Liver (tissue), 8 donors: ENCODE measurements at regions not wholly inside any gene's neighbourhood (a gene's known extent, or its start where the extent isn't known, plus 50 kb on each side); places are given as distances from the start of the nearest gene placed in this dataset.

Experiments
- DNase-seq: peaks from one replicate; pipeline ENCODE4 v3.0.0-alpha.2; 2017; ENCODE audit warnings: low spot score
- H3K27ac ChIP-seq, 2 donors: one replicate each; pipeline ENCODE4 v1.7.0; 2013; ENCODE audit warnings: inconsistent platforms in 2 of 2, low read length in 2 of 2, control low read depth in 1 of 2, low read depth in 1 of 2, mild to moderate bottlenecking in 1 of 2
- H3K27me3 ChIP-seq, 4 donors: one replicate each; pipeline versions ENCODE4 v1.6.1 to v1.7.0; 2013; ENCODE audit warnings: low read length in 3 of 4, inconsistent platforms in 1 of 4, mild to moderate bottlenecking in 1 of 4, moderate library complexity in 1 of 4; ENCODE audit not compliant: control insufficient read depth in 4 of 4, insufficient read depth in 4 of 4
- H3K36me3 ChIP-seq, 4 donors: one replicate each; pipeline versions ENCODE4 v1.6.1 to v1.7.0; 2013; ENCODE audit warnings: low read length in 3 of 4, mild to moderate bottlenecking in 3 of 4, low read depth in 1 of 4, moderate library complexity in 1 of 4; ENCODE audit not compliant: control insufficient read depth in 4 of 4, insufficient read depth in 3 of 4
- H3K4me1 ChIP-seq, 4 donors: one replicate each; pipeline versions ENCODE4 v1.6.1 to v1.7.0; 2013; ENCODE audit warnings: low read length in 3 of 4, mild to moderate bottlenecking in 3 of 4, moderate library complexity in 1 of 4; ENCODE audit not compliant: control insufficient read depth in 4 of 4, insufficient read depth in 4 of 4
- H3K4me3 ChIP-seq, 3 donors: one replicate each; pipeline versions ENCODE4 v1.6.1 to v1.7.0; 2013; ENCODE audit warnings: low read length in 3 of 3, control low read depth in 1 of 3, low read depth in 1 of 3, mild to moderate bottlenecking in 1 of 3
- H3K9ac ChIP-seq, 2 donors: one replicate each; pipeline ENCODE4 v1.7.0; 2013; ENCODE audit warnings: low read length in 2 of 2, mild to moderate bottlenecking in 2 of 2, moderate library complexity in 2 of 2, control low read depth in 1 of 2, low read depth in 1 of 2
- H3K9me3 ChIP-seq, 4 donors: one replicate each; pipeline versions ENCODE4 v1.6.1 to v1.7.0; 2013; ENCODE audit warnings: low read length in 3 of 4; ENCODE audit not compliant: control insufficient read depth in 4 of 4
- EGR1 ChIP-seq, 2 donors: IDR thresholded peaks; 2 replicates each; pipeline ENCODE4 v1.6.1; 2016 to 2018; ENCODE audit warnings: antibody characterized with exemption in 2 of 2, low read depth in 2 of 2
- FOXA1 ChIP-seq: IDR thresholded peaks from 2 replicates; pipeline ENCODE4 v1.6.1; 2016; ENCODE audit warnings: antibody characterized with exemption
- FOXA2 ChIP-seq: IDR thresholded peaks from 2 replicates; pipeline ENCODE4 v1.6.1; 2016; ENCODE audit warnings: antibody characterized with exemption
- GABPA ChIP-seq, 2 donors: IDR thresholded peaks in 1 of 2; conservative IDR thresholded peaks in 1 of 2; 2 replicates each; pipeline ENCODE4 v1.6.1; 2016; ENCODE audit warnings: antibody characterized with exemption in 2 of 2, mild to moderate bottlenecking in 1 of 2, moderate library complexity in 1 of 2
- HNF4A ChIP-seq, 2 donors: conservative IDR thresholded peaks; 2 replicates each; pipeline ENCODE4 v1.6.1; 2016; ENCODE audit warnings: antibody characterized with exemption in 2 of 2, mild to moderate bottlenecking in 2 of 2
- HNF4G ChIP-seq: IDR thresholded peaks from 2 replicates; pipeline ENCODE4 v1.6.1; 2016; ENCODE audit warnings: antibody characterized with exemption
- NR2F2 ChIP-seq: IDR thresholded peaks from 2 replicates; pipeline ENCODE4 v1.6.1; 2016; ENCODE audit warnings: antibody characterized with exemption
- RXRA ChIP-seq, 2 donors: IDR thresholded peaks; 2 replicates each; pipeline ENCODE4 v1.6.1; 2017 to 2018; ENCODE audit warnings: antibody characterized with exemption in 2 of 2, mild to moderate bottlenecking in 1 of 2
- TAF1 ChIP-seq: conservative IDR thresholded peaks from 2 replicates; pipeline ENCODE4 v1.6.1; 2016; ENCODE audit warnings: antibody characterized with exemption, mild to moderate bottlenecking
- YY1 ChIP-seq: IDR thresholded peaks from 2 replicates; pipeline ENCODE4 v1.6.1; 2016; ENCODE audit warnings: antibody characterized with exemption, mild to moderate bottlenecking
- WGBS: extraction: QIAGEN DNeasy Blood & Tissue Kit; methylation state at CpG from one replicate; pipeline ENCODE4 v1.1.7; 2013; 5-methylcytosine and 5-hydroxymethylcytosine counted together
- TF ChIP-seq, protein P1 (sequence below): IDR thresholded peaks from 2 replicates; pipeline ENCODE4 v1.6.1; 2016; ENCODE audit warnings: antibody characterized with exemption
- TF ChIP-seq, protein P2 (sequence below): IDR thresholded peaks from 2 replicates; pipeline ENCODE4 v1.6.1; 2016; ENCODE audit warnings: antibody characterized with exemption
- TF ChIP-seq, protein P3 (sequence below): fragments of 150-350 bp; IDR thresholded peaks from 2 replicates; pipeline ENCODE4 v1.5.1; 2017; ENCODE audit warnings: improper control_type of control experiment, low read depth, low read length; ENCODE audit not compliant: missing input control
- TF ChIP-seq, protein P4 (sequence below): IDR thresholded peaks from 2 replicates; pipeline ENCODE4 v1.6.1; 2016; ENCODE audit warnings: antibody characterized with exemption
- donor health status: healthy.
- donor health status: healthy.
- donor health status: healthy.
- donor health status: healthy.
- donor health status: healthy.

DNA sequence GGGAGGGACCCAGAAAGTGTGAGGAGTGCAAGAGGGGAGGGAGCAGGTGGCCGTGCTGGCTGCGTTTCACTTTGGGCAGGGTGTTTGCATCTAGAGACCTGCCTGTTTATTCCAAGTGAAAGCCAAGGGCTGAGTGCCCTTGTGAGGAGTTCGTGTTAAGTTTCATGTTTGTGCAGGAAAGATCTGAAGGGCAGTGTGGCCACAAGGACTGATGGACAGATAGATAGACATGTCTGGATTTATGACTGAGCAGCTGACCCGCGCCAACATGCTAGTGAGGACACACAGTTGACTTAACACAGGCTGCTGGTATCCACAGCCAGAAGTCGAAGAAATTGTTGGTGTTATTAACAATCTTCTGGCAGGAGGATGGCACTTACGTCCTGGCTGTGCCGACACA lies 387.6 kb upstream of the TNP1 start:
- Histone ChIP-seq H3K9ac (no peak overlapping the region), H3K4me3 (no peak overlapping the region), H3K4me1 (no peaks in the 10 kb centered on the region), H3K27ac (no peak overlapping the region), H3K27me3 (peaks cover 0 to 2% (median 0%) of the 10 kb centered on the region in 4 donors), H3K9me3 (no peaks in the 10 kb centered on the region), H3K36me3 (no peaks in the 10 kb centered on the region)
- DNase-seq, result no peak
- WGBS, result 78% methylated on average over 8 of the region's 8 CpGs
- no peak for TF ChIP-seq RXRA (IDR thresholded peaks at IDR 0.05)
- TF ChIP-seq HNF4A (conservative IDR thresholded peaks at IDR 0.05), result no peak
- no peak for TF ChIP-seq FOXA1
- no peak for TF ChIP-seq TAF1
- no peak for TF ChIP-seq GABPA (IDR thresholded peaks at IDR 0.05 in 1 of 2, conservative IDR thresholded peaks at IDR 0.05 in 1 of 2)
- TF ChIP-seq NR2F2, result no peak
- TF ChIP-seq, protein P1, sequence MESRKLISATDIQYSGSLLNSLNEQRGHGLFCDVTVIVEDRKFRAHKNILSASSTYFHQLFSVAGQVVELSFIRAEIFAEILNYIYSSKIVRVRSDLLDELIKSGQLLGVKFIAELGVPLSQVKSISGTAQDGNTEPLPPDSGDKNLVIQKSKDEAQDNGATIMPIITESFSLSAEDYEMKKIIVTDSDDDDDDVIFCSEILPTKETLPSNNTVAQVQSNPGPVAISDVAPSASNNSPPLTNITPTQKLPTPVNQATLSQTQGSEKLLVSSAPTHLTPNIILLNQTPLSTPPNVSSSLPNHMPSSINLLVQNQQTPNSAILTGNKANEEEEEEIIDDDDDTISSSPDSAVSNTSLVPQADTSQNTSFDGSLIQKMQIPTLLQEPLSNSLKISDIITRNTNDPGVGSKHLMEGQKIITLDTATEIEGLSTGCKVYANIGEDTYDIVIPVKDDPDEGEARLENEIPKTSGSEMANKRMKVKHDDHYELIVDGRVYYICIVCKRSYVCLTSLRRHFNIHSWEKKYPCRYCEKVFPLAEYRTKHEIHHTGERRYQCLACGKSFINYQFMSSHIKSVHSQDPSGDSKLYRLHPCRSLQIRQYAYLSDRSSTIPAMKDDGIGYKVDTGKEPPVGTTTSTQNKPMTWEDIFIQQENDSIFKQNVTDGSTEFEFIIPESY, result no peak

DNA sequence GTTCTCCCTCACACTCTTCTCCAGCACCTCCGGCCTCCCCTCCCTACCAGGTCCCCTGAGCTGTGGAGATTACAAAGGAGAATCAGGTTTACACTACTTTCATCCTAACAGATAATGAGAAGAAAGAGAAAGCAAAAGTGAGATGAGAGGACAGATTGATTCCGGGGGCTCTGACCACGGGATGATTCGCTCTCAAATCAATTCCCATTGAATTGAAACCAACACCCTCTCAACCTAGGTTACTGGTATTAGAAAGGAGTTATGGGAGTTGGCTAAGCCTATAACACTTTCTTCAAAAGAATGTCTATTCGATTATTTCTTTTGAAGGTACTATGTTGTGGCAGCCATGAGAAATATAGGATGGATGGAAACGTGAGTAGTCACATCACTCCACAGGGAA lies 386.2 kb upstream of the TNP1 start:
- TF ChIP-seq FOXA2, result no peak
- no peak for TF ChIP-seq EGR1 (IDR thresholded peaks at IDR 0.05; ENCODE audit: low read depth in 2 of 2)
- TF ChIP-seq, protein P2, sequence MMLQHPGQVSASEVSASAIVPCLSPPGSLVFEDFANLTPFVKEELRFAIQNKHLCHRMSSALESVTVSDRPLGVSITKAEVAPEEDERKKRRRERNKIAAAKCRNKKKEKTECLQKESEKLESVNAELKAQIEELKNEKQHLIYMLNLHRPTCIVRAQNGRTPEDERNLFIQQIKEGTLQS, result no peak
- no peak for TF ChIP-seq HNF4G
- TF ChIP-seq HNF4A (conservative IDR thresholded peaks at IDR 0.05), result no peak
- 69% methylated on average over 6 of the region's 6 CpGs for whole genome bisulfite sequencing
- no peaks in the 10 kb centered on the region for H3K36me3 ChIP-seq
- no peaks in the 10 kb centered on the region for H3K4me1 ChIP-seq
- H3K9ac ChIP-seq, result no peak overlapping the region
- no peak for DNase-seq
- H3K4me3 ChIP-seq, result no peak overlapping the region
- H3K9me3 ChIP-seq, result no peaks in the 10 kb centered on the region
- no peak overlapping the region for H3K27ac ChIP-seq
- peaks cover 0 to 4% (median 0%) of the 10 kb centered on the region in 4 donors for H3K27me3 ChIP-seq

DNA sequence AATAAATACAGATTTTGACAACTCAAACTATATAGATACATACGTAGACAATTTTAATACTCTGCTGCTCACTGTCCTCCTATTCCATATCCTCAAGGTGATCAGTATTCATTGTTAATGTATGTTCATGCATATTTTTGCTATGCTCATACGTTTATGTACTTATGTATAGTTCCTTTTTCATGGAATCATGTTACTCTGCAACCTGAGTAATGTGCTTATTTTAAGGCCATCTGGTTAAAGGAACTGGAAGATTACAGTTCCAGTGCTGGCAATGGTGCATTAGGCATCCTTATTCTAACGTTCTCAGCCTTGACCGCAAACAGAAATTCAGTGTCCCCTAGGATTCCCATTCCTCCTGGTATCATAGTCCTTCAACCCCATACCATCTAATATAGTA lies 385.0 kb upstream of the TNP1 start:
- Histone ChIP-seq H3K4me1 (no peaks in the 10 kb centered on the region), H3K4me3 (no peak overlapping the region), H3K9me3 (no peaks in the 10 kb centered on the region), H3K9ac (no peak overlapping the region), H3K36me3 (no peaks in the 10 kb centered on the region), H3K27me3 (peaks cover 0 to 2% (median 0%) of the 10 kb centered on the region in 4 donors), H3K27ac (no peak overlapping the region)
- TF ChIP-seq, protein P3, sequence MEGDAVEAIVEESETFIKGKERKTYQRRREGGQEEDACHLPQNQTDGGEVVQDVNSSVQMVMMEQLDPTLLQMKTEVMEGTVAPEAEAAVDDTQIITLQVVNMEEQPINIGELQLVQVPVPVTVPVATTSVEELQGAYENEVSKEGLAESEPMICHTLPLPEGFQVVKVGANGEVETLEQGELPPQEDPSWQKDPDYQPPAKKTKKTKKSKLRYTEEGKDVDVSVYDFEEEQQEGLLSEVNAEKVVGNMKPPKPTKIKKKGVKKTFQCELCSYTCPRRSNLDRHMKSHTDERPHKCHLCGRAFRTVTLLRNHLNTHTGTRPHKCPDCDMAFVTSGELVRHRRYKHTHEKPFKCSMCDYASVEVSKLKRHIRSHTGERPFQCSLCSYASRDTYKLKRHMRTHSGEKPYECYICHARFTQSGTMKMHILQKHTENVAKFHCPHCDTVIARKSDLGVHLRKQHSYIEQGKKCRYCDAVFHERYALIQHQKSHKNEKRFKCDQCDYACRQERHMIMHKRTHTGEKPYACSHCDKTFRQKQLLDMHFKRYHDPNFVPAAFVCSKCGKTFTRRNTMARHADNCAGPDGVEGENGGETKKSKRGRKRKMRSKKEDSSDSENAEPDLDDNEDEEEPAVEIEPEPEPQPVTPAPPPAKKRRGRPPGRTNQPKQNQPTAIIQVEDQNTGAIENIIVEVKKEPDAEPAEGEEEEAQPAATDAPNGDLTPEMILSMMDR, result no peak
- TF ChIP-seq YY1, result no peak
- no peak for TF ChIP-seq FOXA2
- TF ChIP-seq, protein P4, sequence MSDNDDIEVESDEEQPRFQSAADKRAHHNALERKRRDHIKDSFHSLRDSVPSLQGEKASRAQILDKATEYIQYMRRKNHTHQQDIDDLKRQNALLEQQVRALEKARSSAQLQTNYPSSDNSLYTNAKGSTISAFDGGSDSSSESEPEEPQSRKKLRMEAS, result no peak
- DNase-seq, result no peak
- 84% methylated on average over 4 of the region's 4 CpGs for WGBS
